ENCODE measurements at regions not wholly inside any gene's neighbourhood (a gene's known extent, or its start where the extent isn't known, plus 50 kb on each side); places are given as distances from the start of the nearest gene placed in this dataset.

DNA sequence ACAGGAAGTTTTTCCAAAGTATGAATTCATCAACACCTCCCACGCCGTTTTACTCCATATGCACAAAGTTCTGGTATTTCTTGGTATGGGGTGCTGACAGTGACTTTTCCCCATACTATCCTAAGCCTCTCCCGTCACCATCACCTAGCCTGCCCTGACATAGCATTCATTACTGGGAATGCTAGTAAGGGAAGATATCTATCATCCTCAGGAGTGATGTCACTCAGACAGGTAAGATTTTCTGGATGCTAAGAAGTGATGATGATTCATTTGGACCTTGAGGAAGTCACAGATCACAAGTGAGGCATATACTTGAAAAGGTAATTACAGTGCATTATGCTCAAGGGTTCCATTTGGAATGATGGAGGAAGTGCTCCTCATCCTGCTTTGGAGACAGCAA, 355.1 kb upstream of the STAC start:
- TF ChIP-seq CTCF (IDR thresholded peaks at IDR 0.05) (no peak), POLR2AphosphoS5 (IDR thresholded peaks at IDR 0.05) (no peak)

Measured in upper lobe of left lung (tissue), 4 donors.